HepG2 (cell line): ENCODE measurements at regions not wholly inside any gene's neighbourhood (a gene's known extent, or its start where the extent isn't known, plus 50 kb on each side); places are given as distances from the start of the nearest gene placed in this dataset.

Source experiments
- ATAC-seq: fragments of 200-7000 bp; cut with Tn5 transposase; 3 replicates; pipeline ENCODE4 v1.9.1; 2020; ENCODE audit warnings: mild to moderate bottlenecking, moderate library complexity
- BruUV-seq: library from RNA; stranded (reverse); fragments of 400-500 nt; replicated peaks from 2 replicates; lab custom pipeline; 2021; lab: Mats Ljungman, UMichigan
- CTCF ChIA-PET: fragments of 300-600 bp; formaldehyde crosslinking; extraction: SDS; loops from one replicate; lab custom pipeline; 2021; ENCODE audit warnings: low total read pairs, inconsistent platforms, low intra/inter-chr PET ratio; lab: Yijun Ruan, JAX
- POLR2A ChIA-PET: fragments of 350-600 bp; sonication (Branson Sonifier 250); formaldehyde crosslinking; loops from one replicate; lab custom pipeline; 2020; ENCODE audit warnings: antibody characterized with exemption, inconsistent platforms; lab: Yijun Ruan, JAX
- DNase-seq: peaks from one replicate; pipeline ENCODE4 v3.0.0-alpha.2; 2015; ENCODE audit warnings: low spot score
- FAIRE-seq: peaks from 3 replicates; lab custom pipeline; 2011; peaks lifted over from hg19 to GRCh38; lab: Jason Lieb, UNC
- H2AFZ ChIP-seq: one replicate; pipeline ENCODE4 v1.6.1; 2011; ENCODE audit warnings: low read length, inconsistent platforms
- H3K27ac ChIP-seq: fragments of 300-600 bp; 3 replicates; pipeline ENCODE4 v1.8.0; 2011; ENCODE audit warnings: mixed run types, mild to moderate bottlenecking, mixed read lengths, low read length, inconsistent platforms; ENCODE audit not compliant: insufficient read depth; ENCODE audit errors: extremely low read length
- H3K27me3 ChIP-seq, 2 experiments: fragments of 200-600 bp in 1 of 2; 2 replicates in 1 of 2; 3 replicates in 1 of 2; pipeline versions ENCODE4 v1.6.0 to v1.8.0; 2011; ENCODE audit warnings: low read length in 2 of 2, mild to moderate bottlenecking in 2 of 2, moderate library complexity in 2 of 2, inconsistent platforms in 1 of 2; ENCODE audit not compliant: insufficient read depth in 2 of 2, control insufficient read depth in 1 of 2
- H3K36me3 ChIP-seq, 2 experiments: fragments of 200-600 bp in 1 of 2; replicated peaks in 1 of 2; 2 replicates in 1 of 2; 3 replicates in 1 of 2; pipeline versions ENCODE4 v1.5.1 to v1.8.0; 2011; ENCODE audit warnings: low read length in 2 of 2, inconsistent platforms in 1 of 2; ENCODE audit not compliant: insufficient read depth in 2 of 2, control insufficient read depth in 1 of 2
- H3K4me1 ChIP-seq: 2 replicates; pipeline ENCODE4 v1.5.1; 2012; ENCODE audit warnings: low read length, inconsistent platforms; ENCODE audit not compliant: insufficient read depth
- H3K4me2 ChIP-seq: 2 replicates; pipeline ENCODE4 v1.6.0; 2011; ENCODE audit warnings: low read depth, low read length, inconsistent platforms
- H3K4me3 ChIP-seq, 3 experiments: fragments of 200-600 bp in 1 of 3; sonication (generic), shearing (Covaris generic) in 1 of 3; replicated peaks in 1 of 3; 2 replicates each; pipeline ENCODE4 v1.5.1; 2011 to 2016; ENCODE audit warnings: low read length in 3 of 3, inconsistent platforms in 2 of 3, low read depth in 2 of 3, mild to moderate bottlenecking in 2 of 3, control low read depth in 1 of 3, mixed read lengths in 1 of 3; ENCODE audit not compliant: insufficient read depth in 1 of 3
- H3K79me2 ChIP-seq: one replicate; pipeline ENCODE4 v1.6.1; 2011; ENCODE audit warnings: low read length, inconsistent platforms; ENCODE audit not compliant: insufficient read depth
- H3K9ac ChIP-seq: 2 replicates; pipeline ENCODE4 v1.6.0; 2011; ENCODE audit warnings: mild to moderate bottlenecking, low read depth, low read length, inconsistent platforms; ENCODE audit not compliant: insufficient read depth
- H3K9me3 ChIP-seq: 2 replicates; pipeline ENCODE4 v1.5.1; 2012; ENCODE audit warnings: mild to moderate bottlenecking, low read length
- H4K20me1 ChIP-seq: 2 replicates; pipeline ENCODE4 v1.6.0; 2011; ENCODE audit warnings: inconsistent platforms, mild to moderate bottlenecking, low read length, moderate library complexity; ENCODE audit not compliant: insufficient read depth
- BORCS8-MEF2B ChIP-seq: sonication (generic); formaldehyde crosslinking; IDR thresholded peaks from 2 replicates; pipeline ENCODE4 v1.8.0; 2022; ENCODE audit warnings: mild to moderate bottlenecking, missing genetic modification reagents
- CBFB ChIP-seq: sonication (generic); formaldehyde crosslinking; IDR thresholded peaks from 2 replicates; pipeline ENCODE4 v1.4.0; 2020; ENCODE audit warnings: missing genetic modification reagents
- FOXA3 ChIP-seq: IDR thresholded peaks from 2 replicates; pipeline ENCODE4 v1.6.1; 2016; ENCODE audit warnings: missing genetic modification reagents, missing compliant biosample characterization
- JUND ChIP-seq: sonication (generic); formaldehyde crosslinking; IDR thresholded peaks from 2 replicates; pipeline ENCODE4 v1.8.0; 2022; ENCODE audit warnings: mild to moderate bottlenecking, missing genetic modification reagents
- KLF9 ChIP-seq: IDR thresholded peaks from 2 replicates; pipeline ENCODE4 v1.6.1; 2016; ENCODE audit warnings: low read depth
- KMT2A ChIP-seq: sonication (generic); formaldehyde crosslinking; IDR thresholded peaks from 2 replicates; pipeline ENCODE4 v1.4.0; 2020; ENCODE audit warnings: missing genetic modification reagents
- MTA1 ChIP-seq: sonication (generic); formaldehyde crosslinking; IDR thresholded peaks from 2 replicates; pipeline ENCODE4 v1.4.0; 2020; ENCODE audit warnings: missing genetic modification reagents, mild to moderate bottlenecking, borderline replicate concordance
- NRL ChIP-seq: sonication (generic); formaldehyde crosslinking; IDR thresholded peaks from 2 replicates; pipeline ENCODE4 v1.5.0; 2020; ENCODE audit warnings: missing genetic modification reagents, mild to moderate bottlenecking, moderate library complexity, borderline replicate concordance
- RBM39 ChIP-seq: fragments of 200-400 bp; formaldehyde crosslinking; IDR thresholded peaks from one replicate; pipeline ENCODE4 v1.6.1; 2018; ENCODE audit warnings: antibody characterized with exemption, mild to moderate bottlenecking, low read depth, low read length; ENCODE audit not compliant: poor library complexity, severe bottlenecking
- SP140L ChIP-seq: sonication (generic); formaldehyde crosslinking; IDR thresholded peaks from 2 replicates; pipeline ENCODE4 v1.4.0; 2020; ENCODE audit warnings: missing genetic modification reagents, borderline replicate concordance
- ZFP1 ChIP-seq: IDR thresholded peaks from 2 replicates; pipeline ENCODE4 v1.6.1; 2016
- ZNF101 ChIP-seq: sonication (generic); formaldehyde crosslinking; IDR thresholded peaks from 2 replicates; pipeline ENCODE4 v1.4.0; 2020; ENCODE audit warnings: mild to moderate bottlenecking, low read depth, missing genetic modification reagents, borderline replicate concordance
- ZNF142 ChIP-seq: sonication (generic); formaldehyde crosslinking; IDR thresholded peaks from 2 replicates; pipeline ENCODE4 v1.4.0; 2020; ENCODE audit warnings: missing genetic modification reagents
- ZNF354B ChIP-seq: sonication (generic); formaldehyde crosslinking; IDR thresholded peaks from 2 replicates; pipeline ENCODE4 v1.8.0; 2022; ENCODE audit warnings: mild to moderate bottlenecking, missing genetic modification reagents
- ZNF570 ChIP-seq: sonication (generic); formaldehyde crosslinking; IDR thresholded peaks from 2 replicates; pipeline ENCODE4 v1.4.0; 2020; ENCODE audit warnings: mild to moderate bottlenecking, missing genetic modification reagents, borderline replicate concordance
- ZNF660 ChIP-seq: sonication (generic); formaldehyde crosslinking; IDR thresholded peaks from 2 replicates; pipeline ENCODE4 v1.5.1; 2020; ENCODE audit warnings: mild to moderate bottlenecking, low read depth, missing genetic modification reagents, borderline replicate concordance
- WGBS: methylation state at CpG from one replicate; pipeline ENCODE4 v1.1.6; 2017; ENCODE audit warnings: low lambda C conversion rate; 5-methylcytosine and 5-hydroxymethylcytosine counted together
- in situ Hi-C: cut with HindIII; loops from 2 replicates; pipeline ENCODE4 v1.10.0; 2017; ENCODE audit warnings: low pct_unique_long_range_greater_than_20kb; ENCODE audit not compliant: extremely low pct_ligation_motif_present
- intact Hi-C: fragments of 100-400 bp; cut with micrococcal nuclease; formaldehyde crosslinking; loops from one replicate; pipeline ENCODE4 v1.10.0; 2022; ENCODE audit not compliant: unreplicated experiment
- TF ChIP-seq, protein P1 (sequence below): sonication (generic); formaldehyde crosslinking; conservative IDR thresholded peaks from 2 replicates; pipeline ENCODE4 v1.4.0; 2020; ENCODE audit warnings: missing genetic modification reagents
- TF ChIP-seq, protein P2 (sequence below): sonication (generic); formaldehyde crosslinking; conservative IDR thresholded peaks from 2 replicates; pipeline ENCODE4 v1.4.0; 2020; ENCODE audit warnings: missing genetic modification reagents

DNA sequence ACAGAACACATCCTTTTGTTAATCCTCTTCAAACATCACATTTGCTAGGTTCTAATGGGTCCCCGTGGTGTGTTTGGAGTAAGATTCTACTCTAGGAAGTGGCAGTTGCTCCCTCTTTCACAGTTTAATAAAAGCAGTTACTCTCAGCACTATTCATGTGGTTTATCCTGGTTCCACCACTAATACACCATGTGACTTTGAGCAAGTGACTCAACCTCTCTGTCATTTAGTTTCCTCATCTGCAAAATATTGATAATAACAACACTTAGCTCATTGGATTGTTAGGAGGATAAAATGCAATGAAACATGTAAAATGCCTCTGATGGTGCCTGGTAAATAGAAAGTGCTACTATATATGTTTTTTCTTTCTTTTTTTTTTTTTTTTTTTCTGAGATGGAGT, 488.0 kb upstream of the NOX3 start:
- BruUV-seq, result no TSS peak
- H2AFZ ChIP-seq, result no peak overlapping the region
- ChIA-PET CTCF (no interaction called here), POLR2A (no interaction called here)
- no peak overlapping the region for H3K9ac ChIP-seq
- in situ Hi-C loops (no loop called here), intact Hi-C loops (no loop called here)
- H3K27me3 ChIP-seq, result no peaks in the 10 kb centered on the region; a peak in 1 of 5 replicates
- ATAC-seq (no peak), FAIRE-seq (no peak), DNase-seq (no peak)
- no peak overlapping the region for H3K4me3 ChIP-seq
- H3K27ac ChIP-seq, result no peak overlapping the region
- H3K4me2 ChIP-seq, result no peak overlapping the region
- H4K20me1 ChIP-seq, result no peaks in the 10 kb centered on the region
- WGBS, result 0% methylated on average over 1 of the region's 1 CpG
- H3K9me3 ChIP-seq, result no peaks in the 10 kb centered on the region
- no peaks in the 10 kb centered on the region for H3K79me2 ChIP-seq
- no peaks in the 10 kb centered on the region for H3K4me1 ChIP-seq
- no peaks in the 10 kb centered on the region for H3K36me3 ChIP-seq
- TF ChIP-seq BORCS8-MEF2B (CRISPR knock-in tag) (no peak), KMT2A (CRISPR knock-in tag) (no peak), ZNF142 (CRISPR knock-in tag) (no peak), CBFB (CRISPR knock-in tag) (no peak), JUND (CRISPR knock-in tag) (no peak), ZNF354B (no peak), RBM39 (no peak), ZNF660 (CRISPR knock-in tag) (no peak), FOXA3 (CRISPR knock-in tag) (no peak), NRL (CRISPR knock-in tag) (no peak), ZFP1 (CRISPR knock-in tag) (no peak), ZNF570 (no peak), MTA1 (CRISPR knock-in tag) (no peak), ZNF101 (CRISPR knock-in tag) (no peak), KLF9 (CRISPR knock-in tag) (no peak), SP140L (CRISPR knock-in tag) (no peak)
- TF ChIP-seq, protein P1, sequence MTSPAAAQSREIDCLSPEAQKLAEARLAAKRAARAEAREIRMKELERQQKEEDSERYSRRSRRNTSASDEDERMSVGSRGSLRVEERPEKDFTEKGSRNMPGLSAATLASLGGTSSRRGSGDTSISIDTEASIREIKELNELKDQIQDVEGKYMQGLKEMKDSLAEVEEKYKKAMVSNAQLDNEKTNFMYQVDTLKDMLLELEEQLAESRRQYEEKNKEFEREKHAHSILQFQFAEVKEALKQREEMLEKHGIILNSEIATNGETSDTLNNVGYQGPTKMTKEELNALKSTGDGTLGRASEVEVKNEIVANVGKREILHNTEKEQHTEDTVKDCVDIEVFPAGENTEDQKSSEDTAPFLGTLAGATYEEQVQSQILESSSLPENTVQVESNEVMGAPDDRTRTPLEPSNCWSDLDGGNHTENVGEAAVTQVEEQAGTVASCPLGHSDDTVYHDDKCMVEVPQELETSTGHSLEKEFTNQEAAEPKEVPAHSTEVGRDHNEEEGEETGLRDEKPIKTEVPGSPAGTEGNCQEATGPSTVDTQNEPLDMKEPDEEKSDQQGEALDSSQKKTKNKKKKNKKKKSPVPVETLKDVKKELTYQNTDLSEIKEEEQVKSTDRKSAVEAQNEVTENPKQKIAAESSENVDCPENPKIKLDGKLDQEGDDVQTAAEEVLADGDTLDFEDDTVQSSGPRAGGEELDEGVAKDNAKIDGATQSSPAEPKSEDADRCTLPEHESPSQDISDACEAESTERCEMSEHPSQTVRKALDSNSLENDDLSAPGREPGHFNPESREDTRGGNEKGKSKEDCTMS (CRISPR knock-in tag), result no peak
- TF ChIP-seq, protein P2, sequence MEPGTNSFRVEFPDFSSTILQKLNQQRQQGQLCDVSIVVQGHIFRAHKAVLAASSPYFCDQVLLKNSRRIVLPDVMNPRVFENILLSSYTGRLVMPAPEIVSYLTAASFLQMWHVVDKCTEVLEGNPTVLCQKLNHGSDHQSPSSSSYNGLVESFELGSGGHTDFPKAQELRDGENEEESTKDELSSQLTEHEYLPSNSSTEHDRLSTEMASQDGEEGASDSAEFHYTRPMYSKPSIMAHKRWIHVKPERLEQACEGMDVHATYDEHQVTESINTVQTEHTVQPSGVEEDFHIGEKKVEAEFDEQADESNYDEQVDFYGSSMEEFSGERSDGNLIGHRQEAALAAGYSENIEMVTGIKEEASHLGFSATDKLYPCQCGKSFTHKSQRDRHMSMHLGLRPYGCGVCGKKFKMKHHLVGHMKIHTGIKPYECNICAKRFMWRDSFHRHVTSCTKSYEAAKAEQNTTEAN, result no peak
